BE2C (cell line): ENCODE measurements at regions not wholly inside any gene's neighbourhood (a gene's known extent, or its start where the extent isn't known, plus 50 kb on each side); places are given as distances from the start of the nearest gene placed in this dataset.

ENCODE experiments used
- DNase-seq: peaks from one replicate; pipeline ENCODE4 v3.0.0-alpha.2; 2020
- H3K27me3 ChIP-seq: fragments of 250-450 bp; sonication (Bioruptor Pico); 2 replicates; pipeline ENCODE4 v1.5.1; 2020; ENCODE audit warnings: mild to moderate bottlenecking
- H3K36me3 ChIP-seq: fragments of 250-450 bp; sonication (Bioruptor Pico); 2 replicates; pipeline ENCODE4 v1.5.1; 2020; ENCODE audit warnings: mild to moderate bottlenecking
- H3K4me1 ChIP-seq: fragments of 250-450 bp; sonication (Bioruptor Pico); 2 replicates; pipeline ENCODE4 v1.5.1; 2020
- H3K4me3 ChIP-seq: 2 replicates; pipeline ENCODE4 v1.5.1; 2011; ENCODE audit warnings: low read depth, low read length
- H3K9me3 ChIP-seq: fragments of 250-450 bp; sonication (Bioruptor Pico); 2 replicates; pipeline ENCODE4 v1.5.1; 2020
- CTCF ChIP-seq: IDR thresholded peaks from 2 replicates; pipeline ENCODE4 v1.5.1; 2012; ENCODE audit warnings: mild to moderate bottlenecking, low read depth, low read length

GRCh38 chr22:47651216-47651987 lies 889.0 kb downstream of the TBC1D22A start:
- Histone ChIP-seq H3K36me3 (no peaks in the 10 kb centered on the region), H3K9me3 (no peaks in the 10 kb centered on the region; the same call in 1 of the 2 replicates), H3K27me3 (no peaks in the 10 kb centered on the region), H3K4me3 (no peak overlapping the region), H3K4me1 (no peaks in the 10 kb centered on the region)
- DNase-seq, result no peak
- no peak for TF ChIP-seq CTCF

GRCh38 chr22:47647720-47648119 lies 885.3 kb downstream of the TBC1D22A start:
- H3K9me3 ChIP-seq, result no peaks in the 10 kb centered on the region; the same call in 1 of the 2 replicates
- no peak for DNase-seq
- no peaks in the 10 kb centered on the region for H3K4me1 ChIP-seq
- no peaks in the 10 kb centered on the region for H3K36me3 ChIP-seq
- no peaks in the 10 kb centered on the region for H3K27me3 ChIP-seq
- no peak overlapping the region for H3K4me3 ChIP-seq
- TF ChIP-seq CTCF, result no peak

GRCh38 chr22:47647181-47647580 lies 884.7 kb downstream of the TBC1D22A start:
- Histone ChIP-seq H3K4me1 (no peaks in the 10 kb centered on the region), H3K27me3 (no peaks in the 10 kb centered on the region)
- no peak for DNase-seq

GRCh38 chr22:47645923-47646322 lies 883.5 kb downstream of the TBC1D22A start:
- Histone ChIP-seq H3K4me3 (no peak overlapping the region), H3K4me1 (no peaks in the 10 kb centered on the region), H3K36me3 (no peaks in the 10 kb centered on the region), H3K9me3 (no peaks in the 10 kb centered on the region), H3K27me3 (no peaks in the 10 kb centered on the region)
- no peak for TF ChIP-seq CTCF
- no peak for DNase-seq

More at GRCh38 chr22:47647181-47647580, 884.7 kb downstream of the TBC1D22A start:
- H3K9me3 ChIP-seq, result no peaks in the 10 kb centered on the region
- no peak overlapping the region for H3K4me3 ChIP-seq
- no peaks in the 10 kb centered on the region for H3K36me3 ChIP-seq
- no peak for TF ChIP-seq CTCF

- no peak for TF ChIP-seq CTCF
- no peaks in the 10 kb centered on the region for H3K36me3 ChIP-seq
- no peak for DNase-seq
Observed at GRCh38 chr22:47645450-47645914, 883.0 kb downstream of the TBC1D22A start.

GRCh38 chr22:47634347-47634746 lies 871.9 kb downstream of the TBC1D22A start:
- H3K36me3 ChIP-seq, result no peaks in the 10 kb centered on the region
- H3K9me3 ChIP-seq, result no peaks in the 10 kb centered on the region; the same call in 1 of the 2 replicates
- H3K27me3 ChIP-seq, result no peaks in the 10 kb centered on the region
- H3K4me3 ChIP-seq, result no peak overlapping the region
- TF ChIP-seq CTCF, result no peak
- DNase-seq, result no peak
- no peaks in the 10 kb centered on the region for H3K4me1 ChIP-seq

More at GRCh38 chr22:47645450-47645914, 883.0 kb downstream of the TBC1D22A start:
- no peaks in the 10 kb centered on the region for H3K4me1 ChIP-seq
- H3K9me3 ChIP-seq, result no peaks in the 10 kb centered on the region
- H3K27me3 ChIP-seq, result no peaks in the 10 kb centered on the region
- no peak overlapping the region for H3K4me3 ChIP-seq
